NCI-H2196 (cell line): ENCODE measurements at regions not wholly inside any gene's neighbourhood (a gene's known extent, or its start where the extent isn't known, plus 50 kb on each side); places are given as distances from the start of the nearest gene placed in this dataset.
A peak's percentile ranks its signal among the peaks of the same experiment; 100 is the strongest.

Experiments used
- DNase-seq: peaks from one replicate; lab custom pipeline; 2025; ENCODE audit not compliant: unreplicated experiment; lab: John Stamatoyannopoulos, UW

GRCh38 chr4:156654410-156654809, 317.2 kb downstream of the PDGFC start:
- DNase-seq: no peak

GRCh38 chr4:156643826-156644225, 327.8 kb downstream of the PDGFC start:
- DNase-seq: no peak

GRCh38 chr4:156642161-156642560, 329.4 kb downstream of the PDGFC start:
- no peak for DNase-seq

GRCh38 chr4:156638925-156639605, 332.5 kb downstream of the PDGFC start:
- DNase-seq: no peak

- no peak for DNase-seq
Measured at GRCh38 chr4:156638334-156638733, 333.3 kb downstream of the PDGFC start.

GRCh38 chr4:156636381-156636780, 335.2 kb downstream of the PDGFC start:
- no peak for DNase-seq

GRCh38 chr4:156635051-156635450, 336.5 kb downstream of the PDGFC start:
- DNase-seq: no peak

GRCh38 chr4:156634612-156635011, 337.0 kb downstream of the PDGFC start:
- DNase-seq: no peak

- no peak for DNase-seq
Measured at GRCh38 chr4:156633847-156634246, 337.8 kb downstream of the PDGFC start.

GRCh38 chr4:156628858-156629257, 342.7 kb downstream of the PDGFC start:
- DNase-seq: no peak

- DNase-seq: no peak
Measured at GRCh38 chr4:156623376-156623775, 348.2 kb downstream of the PDGFC start.

GRCh38 chr4:156620786-156621185, 350.8 kb downstream of the PDGFC start:
- no peak for DNase-seq

- DNase-seq: no peak
Measured at GRCh38 chr4:156619154-156619934, 352.3 kb downstream of the PDGFC start.

- DNase-seq: peak; percentile 33
Measured at GRCh38 chr4:156615066-156615531, 356.5 kb downstream of the PDGFC start.

- DNase-seq: no peak
Measured at GRCh38 chr4:156614536-156614935, 357.1 kb downstream of the PDGFC start.

GRCh38 chr4:156609421-156609820, 362.2 kb downstream of the PDGFC start:
- no peak for DNase-seq

- no peak for DNase-seq
Measured at GRCh38 chr4:156608651-156609050, 362.9 kb downstream of the PDGFC start.

- DNase-seq: no peak
Measured at GRCh38 chr4:156607478-156607857, 364.1 kb downstream of the PDGFC start.

- DNase-seq: no peak
Measured at GRCh38 chr4:156606554-156607477, 364.8 kb downstream of the PDGFC start.

GRCh38 chr4:156598138-156598681, 373.4 kb downstream of the PDGFC start:
- DNase-seq: peak; percentile 42

GRCh38 chr4:156596706-156597329, 374.8 kb downstream of the PDGFC start:
- DNase-seq: no peak
